Superior temporal gyrus (tissue), 1 donor: ENCODE measurements at regions not wholly inside any gene's neighbourhood (a gene's known extent, or its start where the extent isn't known, plus 50 kb on each side); places are given as distances from the start of the nearest gene placed in this dataset.
"Not testable (repeated sequence)": the region's sequence is repeated elsewhere in the genome, so short reads cannot be mapped to it uniquely, and the experiment has no call there.

Experiments
- DNase-seq: peaks from one replicate; pipeline ENCODE4 v3.0.0-alpha.2; 2016; ENCODE audit errors: extremely low spot score

DNA sequence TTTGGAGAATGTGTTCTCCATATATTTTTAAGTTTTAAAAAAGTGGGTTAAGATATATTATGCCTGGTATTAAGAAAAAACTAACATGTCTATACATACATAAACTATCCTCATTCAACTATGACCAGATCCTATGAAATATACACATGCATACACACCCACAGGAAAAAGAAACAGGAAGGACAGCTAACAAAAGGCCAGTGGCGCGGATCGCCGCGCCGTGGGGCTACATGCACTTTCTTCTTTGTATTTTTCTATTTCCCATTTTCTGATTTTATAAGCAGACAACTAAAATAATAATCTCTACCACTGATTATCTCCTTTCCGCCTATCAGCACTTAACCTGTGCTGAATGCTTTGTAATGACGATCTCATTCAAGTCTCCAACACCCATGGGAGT lies 160.1 kb downstream of the OR4M2 start:
- no peak for DNase-seq

DNA sequence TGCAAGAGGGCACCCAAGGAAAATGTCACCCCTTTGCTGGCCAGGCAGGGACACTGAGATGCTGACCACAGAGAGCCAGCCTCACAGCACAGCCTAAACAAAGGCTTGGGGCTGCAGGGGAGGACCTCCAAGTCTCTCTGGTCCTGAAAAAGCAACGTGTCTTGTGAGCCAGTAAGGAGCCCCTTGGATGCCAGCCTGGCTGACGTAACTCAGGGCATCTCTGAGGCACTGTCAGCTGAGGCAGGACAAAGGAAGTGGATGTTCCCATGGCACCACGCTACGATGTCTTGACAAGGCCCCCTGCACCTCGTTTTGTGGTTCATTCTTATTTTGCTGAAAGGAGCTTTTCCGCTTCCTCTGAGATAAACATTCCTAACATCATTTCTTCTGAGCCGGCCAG lies 160.7 kb downstream of the OR4M2 start:
- no peak for DNase-seq

DNA sequence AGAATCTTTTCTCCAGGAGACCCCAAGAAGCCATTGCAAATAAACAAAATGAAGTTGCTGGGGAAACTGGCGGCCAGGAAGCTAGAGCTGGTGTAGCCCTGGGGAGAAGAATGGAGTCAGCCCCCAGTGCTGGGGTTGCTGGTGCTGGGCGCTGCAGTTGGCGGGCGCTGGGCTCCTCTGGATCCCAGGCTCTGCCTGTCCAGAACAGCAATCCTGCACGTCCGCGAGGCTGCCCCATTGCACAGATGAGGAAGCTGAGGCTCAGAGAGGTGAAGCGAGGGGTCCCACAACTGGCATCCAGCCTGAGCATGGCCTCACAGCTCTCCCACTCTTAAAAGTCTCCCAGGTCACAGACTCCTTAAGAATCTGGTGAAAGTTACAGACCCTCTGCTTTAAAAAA lies 161.1 kb downstream of the OR4M2 start:
- DNase-seq = no peak

- DNase-seq = not testable (repeated sequence)
These were observed 162.0 kb downstream of the OR4M2 start for GRCh38 chr15:22242311-22242710.

GRCh38 chr15:22243440-22244130 lies 163.3 kb downstream of the OR4M2 start:
- no peak for DNase-seq

GRCh38 chr15:22249511-22249910 lies 169.2 kb downstream of the OR4M2 start:
- not testable (repeated sequence) for DNase-seq

DNA sequence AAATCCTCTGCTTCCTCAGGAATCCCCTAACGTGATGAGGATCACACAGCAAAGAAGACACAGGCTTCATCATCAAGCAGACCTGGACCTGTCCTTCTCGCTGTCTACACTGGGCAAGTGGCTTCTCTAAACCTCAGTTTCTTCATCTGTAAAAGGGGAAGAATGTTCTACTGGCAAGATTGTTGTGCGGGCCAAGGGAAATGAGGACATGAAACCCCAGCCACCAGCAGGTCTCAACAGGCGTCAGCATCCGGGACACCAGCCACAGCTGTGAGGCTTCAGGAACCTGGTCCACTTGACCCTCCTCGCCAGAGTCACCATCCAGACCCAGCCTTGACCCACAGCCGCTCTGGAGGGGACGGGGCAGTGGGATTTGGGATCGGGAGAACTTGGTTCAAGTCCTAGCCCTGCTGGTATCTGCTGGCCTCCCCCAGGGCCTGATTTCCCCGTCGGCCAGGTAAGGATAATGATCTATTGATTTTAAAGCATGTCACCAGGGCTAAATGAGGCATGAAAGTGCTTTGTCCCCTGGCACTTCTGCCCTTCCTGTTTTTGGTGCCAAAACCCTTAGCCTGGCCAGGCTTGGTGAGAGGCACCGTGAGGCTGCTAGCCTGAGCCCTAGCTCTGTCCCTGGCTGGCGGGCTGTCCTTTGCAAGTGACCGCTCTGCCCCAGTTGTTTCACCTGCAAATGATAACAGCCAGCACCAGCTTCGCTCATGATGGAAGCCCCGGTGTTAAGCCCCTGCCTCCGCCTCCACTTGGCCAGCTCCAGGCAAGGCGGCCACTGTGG lies 170.4 kb downstream of the OR4M2 start:
- DNase-seq = not testable (repeated sequence)

- DNase-seq = no peak
These were observed 171.1 kb downstream of the OR4M2 start for GRCh38 chr15:22251422-22251821.

DNA sequence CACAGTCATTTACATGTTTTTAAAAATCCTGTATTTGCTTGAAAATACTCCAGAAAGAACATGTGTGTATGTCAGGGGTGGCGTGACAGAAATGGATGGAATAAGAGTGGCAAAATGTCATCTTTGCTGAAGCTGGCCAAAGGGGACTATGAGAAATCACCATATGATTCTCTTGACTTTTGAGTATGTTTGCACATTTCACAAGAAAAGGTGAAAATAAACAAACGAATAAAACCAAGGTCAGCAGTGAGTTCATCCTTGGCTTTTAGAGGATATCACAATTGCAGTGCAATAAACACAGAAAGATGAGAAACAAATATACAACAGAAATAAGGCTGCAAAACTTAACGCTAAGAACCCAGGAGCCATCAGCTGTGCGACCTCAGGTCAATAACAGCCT lies 171.7 kb downstream of the OR4M2 start:
- DNase-seq = not testable (repeated sequence)

DNA sequence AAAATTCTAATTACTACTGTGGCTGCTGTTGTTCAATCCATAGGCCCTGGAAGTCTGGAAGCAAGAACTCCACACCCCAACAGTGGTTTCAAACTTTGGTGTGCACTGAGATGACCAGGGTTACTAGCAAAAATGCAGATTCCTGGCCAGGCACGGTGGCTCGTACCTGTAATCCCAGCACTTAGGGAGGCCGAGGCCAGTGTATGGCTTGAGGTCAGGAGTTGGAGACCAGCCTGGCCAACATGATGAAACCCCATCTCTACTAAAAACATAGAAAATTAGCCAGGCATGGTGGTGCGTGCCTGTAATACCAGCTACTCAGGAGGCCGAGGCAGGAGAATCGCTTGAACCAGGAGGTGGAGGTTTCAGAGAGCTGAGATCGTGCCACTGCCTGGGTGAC lies 172.2 kb downstream of the OR4M2 start:
- not testable (repeated sequence) for DNase-seq

DNA sequence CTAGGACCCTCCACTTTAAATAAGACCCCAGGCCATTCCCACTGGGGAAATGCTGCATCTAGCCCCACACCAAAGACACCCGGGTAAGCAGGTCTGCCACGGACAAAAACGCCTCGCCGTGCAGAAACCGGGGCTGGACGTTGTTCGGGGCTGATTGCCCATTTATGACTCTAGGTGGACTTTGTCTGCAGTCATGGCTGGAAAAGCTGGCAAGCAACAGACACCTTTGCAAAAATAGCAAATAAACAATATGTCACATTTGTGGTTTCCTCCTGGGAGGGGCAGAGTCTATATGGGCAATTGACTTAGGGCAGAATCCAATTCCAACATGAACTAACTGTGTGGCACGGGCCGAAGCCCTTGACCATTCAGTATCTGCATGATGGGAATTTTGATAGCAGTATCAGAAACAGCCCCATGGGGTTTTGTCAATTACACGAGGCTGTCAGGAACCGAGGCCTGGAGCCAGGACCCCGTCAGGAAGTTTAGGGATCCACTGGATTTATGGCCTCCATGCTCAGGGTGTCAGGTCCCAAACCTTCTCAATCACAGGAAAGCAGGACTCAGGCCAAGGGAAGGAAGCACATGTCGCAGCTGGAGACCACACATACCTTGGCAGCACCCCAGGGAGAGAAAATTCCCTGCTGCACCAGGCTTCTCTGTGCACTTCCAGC lies 172.8 kb downstream of the OR4M2 start:
- DNase-seq = not testable (repeated sequence)

- no peak for DNase-seq
These were observed 173.5 kb downstream of the OR4M2 start for GRCh38 chr15:22253676-22254408.

DNA sequence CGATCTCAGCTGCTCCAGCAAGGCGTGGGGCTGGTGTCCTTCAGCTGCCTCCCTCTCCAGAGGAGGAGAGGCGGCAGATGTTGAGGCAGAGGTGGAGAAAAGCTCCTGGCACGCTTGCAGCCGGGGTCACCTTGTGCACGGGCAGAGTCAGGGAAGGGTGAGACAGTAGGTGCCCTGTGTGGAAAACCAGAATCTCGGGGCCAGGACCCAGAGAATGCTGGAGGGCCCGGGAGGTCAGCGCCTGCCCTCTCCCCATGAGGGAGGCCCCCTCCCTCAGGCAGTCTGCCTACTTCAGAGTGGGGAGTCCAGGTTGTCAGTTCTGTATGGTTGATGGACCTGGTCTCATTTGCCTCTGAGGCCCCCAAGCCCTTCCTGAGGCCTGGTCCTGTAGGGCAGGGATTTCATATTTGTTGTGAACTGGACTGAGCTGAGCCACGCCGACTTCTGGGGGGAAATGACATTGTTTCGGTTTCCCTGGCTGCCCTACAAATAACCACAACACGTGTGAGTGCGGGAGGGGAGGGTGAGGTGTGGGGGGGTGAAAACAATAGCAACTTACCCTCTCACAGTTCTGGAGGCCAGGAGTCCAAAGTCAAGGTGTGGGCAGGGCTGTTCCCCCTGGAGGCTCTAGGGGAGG lies 174.2 kb downstream of the OR4M2 start:
- not testable (repeated sequence) for DNase-seq

DNA sequence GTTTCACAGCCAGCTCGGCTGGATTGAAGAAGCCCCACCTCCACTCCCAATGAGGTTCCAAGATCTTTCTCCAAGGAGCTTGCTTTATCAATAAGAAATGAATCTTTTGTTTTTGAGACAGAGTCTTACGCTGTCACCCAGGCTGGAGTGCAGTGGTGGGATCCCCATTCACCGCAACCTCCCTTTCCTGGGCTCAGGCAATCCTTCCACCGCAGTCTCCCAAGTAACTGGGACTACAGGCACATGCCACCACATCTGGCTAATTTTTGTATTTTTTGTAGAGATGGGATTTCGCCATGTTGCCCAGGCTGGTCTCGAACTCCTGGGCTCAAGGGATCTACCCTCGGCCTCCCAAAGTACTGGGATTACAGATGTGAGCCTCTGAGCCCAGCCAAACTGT lies 175.3 kb downstream of the OR4M2 start:
- not testable (repeated sequence) for DNase-seq

DNA sequence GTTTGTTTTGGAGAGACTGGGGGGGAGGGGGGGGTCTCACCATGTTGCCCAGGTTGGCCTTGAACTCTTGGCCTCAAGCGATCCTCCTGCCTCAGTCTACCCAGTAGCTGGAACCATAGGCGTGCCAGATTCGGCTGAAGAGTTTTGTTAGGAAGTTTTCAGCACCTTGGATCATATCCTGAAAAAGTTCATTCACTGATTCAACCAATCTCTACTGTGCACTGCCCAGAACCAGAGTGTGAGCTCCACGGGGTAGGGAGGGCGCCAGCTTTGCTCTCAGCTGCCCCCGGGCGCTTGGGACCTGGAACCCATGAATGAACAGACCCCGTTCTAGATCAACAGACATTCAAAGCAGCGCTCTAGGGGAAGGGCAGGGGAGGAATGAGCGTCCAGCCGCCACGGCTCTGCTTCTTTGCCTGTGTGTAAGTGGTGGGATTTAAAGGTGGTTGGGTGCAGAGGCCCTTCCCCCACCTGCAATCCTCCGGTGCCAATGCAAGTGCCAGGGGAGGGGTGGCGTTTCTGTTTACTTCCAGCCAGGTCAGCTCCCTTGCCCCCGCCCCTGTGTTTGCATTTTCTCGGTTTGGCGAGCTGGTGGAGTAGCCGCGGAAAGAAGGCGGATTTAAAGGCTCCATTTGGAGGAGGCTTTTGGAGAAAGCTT lies 176.2 kb downstream of the OR4M2 start:
- DNase-seq = not testable (repeated sequence)

DNA sequence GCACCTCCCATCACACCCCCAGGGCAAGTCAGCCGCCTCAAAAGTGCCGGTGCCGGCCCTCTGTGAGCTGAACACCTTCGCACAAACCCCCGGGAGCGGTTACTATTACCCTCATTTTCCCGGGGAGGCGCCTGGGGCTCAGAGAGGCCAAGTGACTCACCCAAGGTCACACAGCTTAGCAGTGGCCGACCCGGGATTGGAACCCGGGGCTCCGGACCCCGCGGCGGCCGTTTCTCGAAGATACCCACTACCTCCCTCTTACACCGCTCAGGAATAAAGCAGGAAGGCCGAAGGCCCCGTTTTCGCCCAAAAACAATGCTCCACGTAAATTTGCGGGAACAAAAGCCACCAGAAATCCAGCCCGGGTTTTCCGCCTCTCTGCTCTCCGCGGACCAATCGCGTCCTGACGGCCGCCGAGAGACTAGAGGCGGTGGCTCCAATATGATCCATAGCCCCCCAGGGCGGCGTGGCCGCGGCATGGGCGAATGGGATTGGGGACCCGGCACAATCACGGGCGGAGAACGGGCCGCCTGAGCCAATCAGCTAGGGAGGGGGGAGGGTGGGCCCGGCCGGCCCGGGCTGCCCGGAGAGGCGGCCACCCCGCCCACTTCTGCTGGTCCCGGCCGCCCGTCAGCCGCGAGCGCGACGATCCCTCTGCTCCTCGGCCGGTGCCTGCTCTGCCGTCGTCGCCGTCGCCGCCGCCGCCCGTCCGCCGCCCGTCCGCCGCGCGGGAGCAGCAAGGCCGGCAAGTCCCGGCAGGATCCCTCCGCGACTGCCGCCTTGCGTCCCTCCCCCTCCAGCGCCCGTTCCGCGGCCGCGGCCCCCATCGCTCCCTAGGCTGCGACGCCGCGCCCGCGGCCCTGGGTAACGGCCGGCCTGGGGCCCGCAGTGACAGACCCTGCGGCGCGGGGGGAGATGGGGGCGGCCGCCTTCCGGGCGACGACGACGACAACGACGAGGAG lies 177.0 kb downstream of the OR4M2 start:
- no peak for DNase-seq

DNA sequence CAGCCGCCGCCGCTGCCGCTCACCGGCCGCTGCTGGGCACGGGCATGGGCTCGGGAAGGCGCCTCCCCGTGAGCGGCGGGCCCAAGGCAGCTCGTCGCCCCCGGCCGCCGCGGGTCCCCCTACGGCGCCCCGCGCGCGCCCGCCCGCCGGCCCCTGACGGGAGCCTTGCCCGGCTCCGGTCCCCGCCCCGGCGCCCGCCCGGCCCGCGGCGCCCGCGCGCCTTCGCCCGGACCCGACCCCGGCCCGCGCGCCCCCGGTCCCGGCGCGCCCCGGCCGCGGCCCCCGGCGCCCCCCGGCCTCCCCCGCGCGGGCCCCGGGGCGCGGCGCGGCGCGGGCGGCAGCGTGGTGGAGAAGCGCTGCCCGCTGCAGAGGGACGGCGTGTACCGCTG lies 177.7 kb downstream of the OR4M2 start:
- DNase-seq = no peak

- no peak for DNase-seq
These were observed 178.2 kb downstream of the OR4M2 start for GRCh38 chr15:22258398-22259150.

GRCh38 chr15:22259151-22259750 lies 178.9 kb downstream of the OR4M2 start:
- DNase-seq = not testable (repeated sequence)
